K562 (cell line): ENCODE measurements at regions not wholly inside any gene's neighbourhood (a gene's known extent, or its start where the extent isn't known, plus 50 kb on each side); places are given as distances from the start of the nearest gene placed in this dataset.

ENCODE experiments used
- BACH1 ChIP-seq: fragments of 200-800 bp; sonication (Bioruptor generic); IDR thresholded peaks from 2 replicates; pipeline ENCODE4 v1.6.1; 2016; ENCODE audit warnings: missing genetic modification characterization, missing compliant biosample characterization
- CBX3 ChIP-seq, 2 experiments: IDR thresholded peaks; 1 replicate in 1 of 2; 2 replicates in 1 of 2; pipeline ENCODE4 v1.6.1; 2012; ENCODE audit warnings: inconsistent platforms in 2 of 2, low read length in 2 of 2, borderline replicate concordance in 1 of 2, control low read depth in 1 of 2
- CEBPB ChIP-seq: fragments of 450-650 bp; IDR thresholded peaks from 2 replicates; pipeline ENCODE4 v1.6.1; 2016; ENCODE audit warnings: missing genetic modification characterization, missing compliant biosample characterization
- CHD4 ChIP-seq: fragments of 200-600 bp; sonication (generic); IDR thresholded peaks from 3 replicates; pipeline ENCODE4 v1.6.1; 2012; ENCODE audit warnings: low read depth, mild to moderate bottlenecking, mixed read lengths, low read length, inconsistent platforms; ENCODE audit not compliant: insufficient read depth, insufficient replicate concordance, poor library complexity, severe bottlenecking
- CTCF ChIP-seq, 3 experiments: IDR thresholded peaks in 2 of 3; conservative IDR thresholded peaks in 1 of 3; 2 replicates each; pipeline ENCODE4 v1.5.1; 2011 to 2012; ENCODE audit warnings: low read length in 3 of 3, mild to moderate bottlenecking in 3 of 3, control low read depth in 2 of 3, improper control_type of control experiment in 1 of 3, inconsistent platforms in 1 of 3, low read depth in 1 of 3, mixed read lengths in 1 of 3, moderate library complexity in 1 of 3; ENCODE audit not compliant: insufficient read depth in 2 of 3
- GTF3C2 ChIP-seq: IDR thresholded peaks from 3 replicates; pipeline ENCODE4 v1.6.1; 2011; ENCODE audit warnings: borderline replicate concordance, mild to moderate bottlenecking, moderate library complexity; ENCODE audit not compliant: insufficient read length; ENCODE audit errors: extremely low read depth
- MAFF ChIP-seq: IDR thresholded peaks from 2 replicates; pipeline ENCODE4 v1.6.1; 2012; ENCODE audit warnings: low read length, improper control_type of control experiment
- MCM7 ChIP-seq, 2 experiments: fragments of 450-650 bp; IDR thresholded peaks; 2 replicates each; pipeline ENCODE4 v1.6.1; 2016 to 2018
- MYC ChIP-seq, 2 experiments: fragments of 250-450 bp in 1 of 2; sonication (Bioruptor Pico) in 1 of 2; IDR thresholded peaks; 2 replicates each; pipeline versions ENCODE4 v1.5.1 to v1.6.1; 2012 to 2021; ENCODE audit warnings: low read depth in 2 of 2, borderline replicate concordance in 1 of 2, improper control_type of control experiment in 1 of 2, low read length in 1 of 2, mild to moderate bottlenecking in 1 of 2, moderate library complexity in 1 of 2
- NBN ChIP-seq: fragments of 450-650 bp; IDR thresholded peaks from 2 replicates; pipeline ENCODE4 v1.6.1; 2016; ENCODE audit warnings: low read depth, mild to moderate bottlenecking
- TEAD1 ChIP-seq, 2 experiments: fragments of 450-650 bp in 1 of 2; sonication (generic) in 1 of 2; formaldehyde crosslinking; IDR thresholded peaks; 2 replicates each; pipeline versions ENCODE4 v1.4.0 to v1.8.0; 2020 to 2022; ENCODE audit warnings: mild to moderate bottlenecking in 2 of 2, missing genetic modification reagents in 1 of 2
- ZKSCAN1 ChIP-seq: fragments of 150-350 bp; IDR thresholded peaks from 2 replicates; pipeline ENCODE4 v1.6.1; 2016; ENCODE audit warnings: low read depth, low read length
- ZNF274 ChIP-seq: IDR thresholded peaks from 2 replicates; pipeline ENCODE4 v1.6.1; 2011; ENCODE audit warnings: low read depth, mild to moderate bottlenecking, low read length, moderate library complexity, borderline replicate concordance
- ZNF696 ChIP-seq: fragments of 250-450 bp; sonication (Bioruptor Pico); conservative IDR thresholded peaks from 2 replicates; pipeline ENCODE4 v1.4.0; 2020; ENCODE audit warnings: mild to moderate bottlenecking, moderate library complexity

GRCh38 chr5:99037668-99038067 is 108.9 kb upstream of the CHD1 start:
- TF ChIP-seq TEAD1 (CRISPR knock-in tag; IDR thresholded peaks at IDR 0.05) (no peak), CTCF (IDR thresholded peaks at IDR 0.05 in 2 of 3, conservative IDR thresholded peaks at IDR 0.05 in 1 of 3; ENCODE audit: insufficient read depth in 2 of 3, low read depth in 1 of 3, low read length in 3 of 3) (no peak), GTF3C2 (no peak), CBX3 (IDR thresholded peaks at IDR 0.05; ENCODE audit: borderline replicate concordance in 1 of 2, low read length in 2 of 2) (no peak), MAFF (no peak), CHD4 (no peak), ZNF274 (no peak), NBN (no peak), MYC (IDR thresholded peaks at IDR 0.05; ENCODE audit: low read depth, low read length) (no peak), MYC (CRISPR knock-in tag; IDR thresholded peaks at IDR 0.05; ENCODE audit: borderline replicate concordance, low read depth) (no peak), ZNF696 (CRISPR knock-in tag) (no peak), MCM7 (IDR thresholded peaks at IDR 0.05) (no peak), BACH1 (no peak), ZKSCAN1 (no peak), CEBPB (tag) (no peak)
